ENCODE measurements at regions not wholly inside any gene's neighbourhood (a gene's known extent, or its start where the extent isn't known, plus 50 kb on each side); places are given as distances from the start of the nearest gene placed in this dataset.

- ATAC-seq (no peak), DNase-seq (ENCODE audit: low spot score in 2 of 2) (no peak)
- Mint-ChIP-seq H3K9me3 (no peaks in the 10 kb centered on the region), H3K36me3 (no peaks in the 10 kb centered on the region), H3K27ac (no peak overlapping the region)
Observed at GRCh38 chr3:110789315-110789714, 282.3 kb upstream of the NECTIN3 start.

DNA sequence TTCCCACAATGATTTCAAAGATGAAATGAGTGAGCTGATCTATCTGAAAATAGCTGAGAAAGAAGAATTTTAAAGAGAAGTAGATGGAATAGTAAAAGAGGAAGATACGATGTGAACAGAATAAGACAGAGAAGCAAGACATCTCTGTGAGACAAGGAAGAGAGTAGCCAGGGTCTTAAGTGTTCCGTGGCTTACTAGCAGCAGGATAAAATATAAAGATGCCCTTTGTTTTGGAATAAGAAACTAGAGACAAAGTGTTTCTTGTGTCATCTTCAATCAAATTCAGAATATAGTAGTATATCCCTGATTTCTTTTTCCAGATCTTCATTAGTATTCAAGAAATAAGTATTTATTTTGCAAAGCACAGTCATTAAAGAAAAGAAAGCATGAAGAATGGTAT is 281.0 kb upstream of the NECTIN3 start:
- no peak for ATAC-seq
- Mint-ChIP-seq H3K36me3 (no peaks in the 10 kb centered on the region), H3K9me3 (no peaks in the 10 kb centered on the region), H3K27ac (no peak overlapping the region)
- no peak for DNase-seq (ENCODE audit: low spot score in 2 of 2)

GRCh38 chr3:110791995-110792686 is 279.5 kb upstream of the NECTIN3 start:
- ATAC-seq (no peak), DNase-seq (ENCODE audit: low spot score in 2 of 2) (no peak)
- H3K27ac Mint-ChIP-seq, result no peak overlapping the region
- H3K9me3 Mint-ChIP-seq, result no peaks in the 10 kb centered on the region
- H3K36me3 Mint-ChIP-seq, result no peaks in the 10 kb centered on the region

- ATAC-seq (no peak), DNase-seq (ENCODE audit: low spot score in 2 of 2) (no peak)
- Mint-ChIP-seq H3K9me3 (no peaks in the 10 kb centered on the region), H3K27ac (no peak overlapping the region), H3K36me3 (no peaks in the 10 kb centered on the region)
Observed at GRCh38 chr3:110793611-110794010, 278.0 kb upstream of the NECTIN3 start.

DNA sequence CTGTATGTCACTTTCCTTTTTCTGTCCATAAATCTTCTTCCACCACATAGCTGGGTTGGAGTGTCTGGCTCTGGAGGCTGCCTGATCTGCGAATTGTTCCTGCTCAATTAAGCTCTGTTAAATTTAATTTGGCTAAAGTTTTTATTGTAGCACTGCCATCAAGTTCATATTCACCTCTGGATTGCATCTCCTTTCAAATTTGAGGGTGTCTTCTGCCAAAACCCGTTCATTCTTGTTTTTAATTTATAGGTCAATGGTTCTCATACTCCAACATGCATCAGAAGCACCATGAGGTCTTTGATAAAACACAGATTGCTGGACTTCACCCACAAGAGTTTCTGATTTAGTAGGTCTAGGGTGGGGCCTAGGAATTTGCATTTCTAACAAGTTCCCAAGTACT is 276.5 kb upstream of the NECTIN3 start:
- H3K9me3 Mint-ChIP-seq, result no peaks in the 10 kb centered on the region
- no peaks in the 10 kb centered on the region for H3K36me3 Mint-ChIP-seq
- no peak for ATAC-seq
- DNase-seq (ENCODE audit: low spot score in 2 of 2), result no peak
- H3K27ac Mint-ChIP-seq, result no peak overlapping the region

DNA sequence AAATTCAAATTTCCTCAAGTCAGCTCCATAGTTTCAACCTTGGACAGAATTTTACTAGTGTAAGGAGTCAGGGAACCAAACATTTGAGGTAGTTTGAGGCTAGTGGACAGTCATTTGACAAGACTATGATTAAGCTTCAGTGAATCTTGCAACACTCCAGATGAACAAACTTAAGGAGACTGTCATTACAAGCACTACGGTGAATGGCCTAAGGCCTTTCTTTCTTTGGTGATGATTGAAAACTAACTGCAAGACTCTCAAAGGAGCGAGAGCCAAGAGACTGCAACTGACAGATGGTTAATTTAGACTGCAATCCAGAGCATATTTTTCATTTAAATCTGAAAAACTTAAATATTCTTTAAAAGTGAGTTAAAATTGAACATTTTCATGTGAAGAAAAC is 272.3 kb upstream of the NECTIN3 start:
- Mint-ChIP-seq H3K9me3 (no peaks in the 10 kb centered on the region), H3K27ac (no peak overlapping the region), H3K36me3 (no peaks in the 10 kb centered on the region)
- DNase-seq (ENCODE audit: low spot score in 2 of 2) (no peak), ATAC-seq (no peak)

GRCh38 chr3:110804856-110805255 is 266.8 kb upstream of the NECTIN3 start:
- DNase-seq (ENCODE audit: low spot score in 2 of 2) (no peak), ATAC-seq (no peak)
- Mint-ChIP-seq H3K9me3 (no peaks in the 10 kb centered on the region), H3K27ac (no peak overlapping the region), H3K36me3 (no peaks in the 10 kb centered on the region)

DNA sequence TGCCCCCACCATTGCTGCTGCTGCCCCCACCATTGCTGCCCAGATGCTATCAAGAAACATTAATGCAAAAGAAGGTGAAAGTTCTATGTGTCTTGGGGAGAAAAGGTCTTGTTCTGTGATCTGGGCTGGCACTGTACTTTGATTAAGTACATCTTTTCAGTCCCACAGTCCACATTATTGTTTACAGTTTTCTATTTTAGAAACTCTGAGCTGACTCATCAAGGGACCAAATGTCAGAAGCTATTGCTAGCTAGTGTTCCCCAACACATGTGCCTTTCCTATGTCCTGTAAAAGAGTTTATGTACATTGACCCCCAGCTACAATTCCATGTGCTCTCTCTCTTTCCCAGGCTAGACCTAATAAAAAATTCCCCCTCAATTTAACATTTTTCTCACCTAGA is 264.7 kb upstream of the NECTIN3 start:
- no peak for ATAC-seq
- Mint-ChIP-seq H3K9me3 (no peaks in the 10 kb centered on the region), H3K36me3 (no peaks in the 10 kb centered on the region)

GRCh38 chr3:110808630-110809029 is 263.0 kb upstream of the NECTIN3 start:
- no peak for ATAC-seq
- Mint-ChIP-seq H3K27ac (no peak overlapping the region), H3K36me3 (no peaks in the 10 kb centered on the region)

More for the DNA sequence above, 264.7 kb upstream of the NECTIN3 start:
- DNase-seq (ENCODE audit: low spot score in 2 of 2), result no peak
- no peak overlapping the region for H3K27ac Mint-ChIP-seq

DNA sequence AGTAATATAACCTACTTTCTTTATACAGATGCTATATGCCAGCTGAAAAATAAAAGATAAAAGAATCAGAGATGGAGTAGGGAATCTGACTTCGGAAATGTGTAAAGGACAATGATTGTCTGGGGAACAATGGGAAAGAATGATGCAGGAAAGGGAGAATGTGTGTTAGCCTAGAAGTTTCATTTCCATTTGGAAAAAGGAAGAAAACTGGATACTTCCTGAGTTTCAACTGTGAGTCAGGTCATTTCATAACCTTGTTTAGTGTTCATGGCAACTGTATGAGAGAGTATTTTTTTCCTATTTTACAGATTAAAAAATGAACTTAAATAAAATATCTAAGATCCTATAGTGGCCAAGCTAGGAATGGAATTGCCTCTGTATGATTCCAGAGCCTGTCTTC is 261.3 kb upstream of the NECTIN3 start:
- DNase-seq (ENCODE audit: low spot score in 2 of 2) (no peak), ATAC-seq (no peak)
- Mint-ChIP-seq H3K27ac (no peak overlapping the region), H3K36me3 (no peaks in the 10 kb centered on the region), H3K9me3 (no peaks in the 10 kb centered on the region)

More at GRCh38 chr3:110808630-110809029, 263.0 kb upstream of the NECTIN3 start:
- no peaks in the 10 kb centered on the region for H3K9me3 Mint-ChIP-seq
- no peak for DNase-seq (ENCODE audit: low spot score in 2 of 2)

DNA sequence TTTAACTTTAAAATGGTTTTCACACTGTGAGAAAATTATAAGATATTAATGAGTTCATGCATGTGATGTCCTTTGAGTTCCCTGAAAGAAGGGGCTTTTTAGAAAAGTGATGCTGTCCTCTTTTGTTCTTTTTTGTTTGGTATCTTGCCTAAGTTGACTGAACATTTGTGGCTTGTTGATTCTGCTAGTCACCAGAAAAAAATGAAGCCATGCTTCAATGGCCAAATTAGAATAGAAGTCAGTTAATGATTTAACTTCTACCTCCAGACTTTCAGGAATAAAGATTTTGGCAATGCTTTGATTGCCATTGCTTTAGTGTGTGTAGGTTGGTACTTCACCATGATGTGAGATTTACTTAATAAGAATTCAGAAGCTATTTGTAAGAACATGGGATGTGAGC is 260.6 kb upstream of the NECTIN3 start:
- H3K36me3 Mint-ChIP-seq, result no peaks in the 10 kb centered on the region
- DNase-seq (ENCODE audit: low spot score in 2 of 2) (no peak), ATAC-seq (no peak)
- H3K9me3 Mint-ChIP-seq, result no peaks in the 10 kb centered on the region
- H3K27ac Mint-ChIP-seq, result no peak overlapping the region

- DNase-seq (ENCODE audit: low spot score in 2 of 2) (no peak), ATAC-seq (no peak)
- Mint-ChIP-seq H3K36me3 (no peaks in the 10 kb centered on the region), H3K9me3 (no peaks in the 10 kb centered on the region), H3K27ac (no peak overlapping the region)
Observed at GRCh38 chr3:110813541-110813940, 258.1 kb upstream of the NECTIN3 start.

GRCh38 chr3:110814170-110815007 is 257.2 kb upstream of the NECTIN3 start:
- Mint-ChIP-seq H3K27ac (peak overlapping the region; percentile 17 to 29), H3K9me3 (no peaks in the 10 kb centered on the region), H3K36me3 (no peaks in the 10 kb centered on the region)
- ATAC-seq (peak; percentile 84 to 90), DNase-seq (ENCODE audit: low spot score in 2 of 2) (peak in 1 of 2 donors; percentile 27)

- Mint-ChIP-seq H3K9me3 (no peaks in the 10 kb centered on the region), H3K36me3 (no peaks in the 10 kb centered on the region), H3K27ac (peak overlapping the region; percentile 17 to 29)
- ATAC-seq (no peak), DNase-seq (ENCODE audit: low spot score in 2 of 2) (no peak)
Observed at GRCh38 chr3:110815008-110815583, 256.5 kb upstream of the NECTIN3 start.

- no peak for ATAC-seq
- no peaks in the 10 kb centered on the region for H3K36me3 Mint-ChIP-seq
Observed at GRCh38 chr3:110816008-110816407, 255.6 kb upstream of the NECTIN3 start.

GRCh38 chr3:110821586-110821985 is 250.0 kb upstream of the NECTIN3 start:
- H3K36me3 Mint-ChIP-seq, result no peaks in the 10 kb centered on the region

More at GRCh38 chr3:110816008-110816407, 255.6 kb upstream of the NECTIN3 start:
- no peak overlapping the region for H3K27ac Mint-ChIP-seq
- H3K9me3 Mint-ChIP-seq, result no peaks in the 10 kb centered on the region
- no peak for DNase-seq (ENCODE audit: low spot score in 2 of 2)

DNA sequence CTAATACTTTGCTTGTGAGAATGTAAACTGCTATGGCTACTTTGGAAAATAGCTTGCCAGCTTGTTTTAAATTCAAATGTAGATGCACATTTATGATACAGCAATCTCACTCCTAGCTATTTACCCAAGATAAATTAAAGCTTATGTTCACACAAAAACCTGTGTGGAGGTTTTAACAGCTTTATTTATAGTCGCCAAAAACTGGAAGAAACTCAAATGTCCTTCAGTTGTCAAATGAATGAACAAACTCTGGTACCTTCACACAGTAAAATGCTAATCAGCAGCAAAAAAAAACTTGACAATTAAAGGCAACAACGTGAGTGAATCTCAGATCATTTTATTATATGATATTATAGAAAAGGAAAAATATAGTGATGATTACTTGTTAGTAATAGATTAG is 248.6 kb upstream of the NECTIN3 start:
- Mint-ChIP-seq H3K27ac (no peak overlapping the region), H3K36me3 (no peaks in the 10 kb centered on the region), H3K9me3 (no peaks in the 10 kb centered on the region)
- DNase-seq (ENCODE audit: low spot score in 2 of 2) (no peak), ATAC-seq (no peak)

More at GRCh38 chr3:110821586-110821985, 250.0 kb upstream of the NECTIN3 start:
- no peak for ATAC-seq
- Mint-ChIP-seq H3K27ac (no peak overlapping the region), H3K9me3 (no peaks in the 10 kb centered on the region)
- DNase-seq (ENCODE audit: low spot score in 2 of 2), result no peak

All from activated naive CD4-positive, alpha-beta T cell treated with anti-CD3 and anti-CD28 coated beads, Interleukin-2, amount 50 U/mL, for 72 hours (primary cell).